ENCODE measurements at regions not wholly inside any gene's neighbourhood (a gene's known extent, or its start where the extent isn't known, plus 50 kb on each side); places are given as distances from the start of the nearest gene placed in this dataset.

DNA sequence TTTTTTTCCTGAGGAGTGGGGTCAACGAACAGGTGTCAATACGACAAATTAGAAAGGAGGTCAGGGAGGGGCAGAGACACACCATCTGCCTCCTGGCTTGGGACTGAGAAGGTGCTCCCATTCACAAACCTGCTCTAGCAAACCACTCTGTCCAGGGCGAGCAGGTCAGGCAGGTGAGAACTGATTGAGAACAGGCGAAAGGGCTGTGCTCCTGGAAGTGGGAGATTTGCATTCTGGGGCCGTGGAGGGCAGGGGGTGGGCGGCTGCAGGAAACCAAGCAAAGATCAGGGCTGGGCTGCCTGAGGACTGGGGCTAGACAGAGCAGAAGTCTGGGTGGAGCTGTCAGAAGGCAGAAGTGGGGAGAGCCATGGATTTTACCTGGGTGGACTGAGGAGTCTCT, 98.9 kb upstream of the NLRP1 start:
- TF ChIP-seq, protein P1, sequence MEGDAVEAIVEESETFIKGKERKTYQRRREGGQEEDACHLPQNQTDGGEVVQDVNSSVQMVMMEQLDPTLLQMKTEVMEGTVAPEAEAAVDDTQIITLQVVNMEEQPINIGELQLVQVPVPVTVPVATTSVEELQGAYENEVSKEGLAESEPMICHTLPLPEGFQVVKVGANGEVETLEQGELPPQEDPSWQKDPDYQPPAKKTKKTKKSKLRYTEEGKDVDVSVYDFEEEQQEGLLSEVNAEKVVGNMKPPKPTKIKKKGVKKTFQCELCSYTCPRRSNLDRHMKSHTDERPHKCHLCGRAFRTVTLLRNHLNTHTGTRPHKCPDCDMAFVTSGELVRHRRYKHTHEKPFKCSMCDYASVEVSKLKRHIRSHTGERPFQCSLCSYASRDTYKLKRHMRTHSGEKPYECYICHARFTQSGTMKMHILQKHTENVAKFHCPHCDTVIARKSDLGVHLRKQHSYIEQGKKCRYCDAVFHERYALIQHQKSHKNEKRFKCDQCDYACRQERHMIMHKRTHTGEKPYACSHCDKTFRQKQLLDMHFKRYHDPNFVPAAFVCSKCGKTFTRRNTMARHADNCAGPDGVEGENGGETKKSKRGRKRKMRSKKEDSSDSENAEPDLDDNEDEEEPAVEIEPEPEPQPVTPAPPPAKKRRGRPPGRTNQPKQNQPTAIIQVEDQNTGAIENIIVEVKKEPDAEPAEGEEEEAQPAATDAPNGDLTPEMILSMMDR (conservative IDR thresholded peaks at IDR 0.05 in 1 of 2, IDR thresholded peaks at IDR 0.05 in 1 of 2; ENCODE audit: extremely low read depth in 1 of 2, insufficient read depth in 1 of 2, low read depth in 1 of 2, low read length in 2 of 2), result no peak
- no peak for TF ChIP-seq EZH2 (IDR thresholded peaks at IDR 0.05; ENCODE audit: borderline replicate concordance, low read length)
